SK-N-SH treated with all-trans-retinoic acid at 6 μM for 48 hours (cell line): ENCODE measurements at regions not wholly inside any gene's neighbourhood (a gene's known extent, or its start where the extent isn't known, plus 50 kb on each side); places are given as distances from the start of the nearest gene placed in this dataset.

Experiments
- ATAC-seq: fragments of 200-7000 bp; cut with Tn5 transposase; 3 replicates; pipeline ENCODE4 v1.9.1; 2020; ENCODE audit warnings: mild to moderate bottlenecking, moderate library complexity
- ARNTL ChIP-seq: fragments of 450-650 bp; formaldehyde crosslinking; IDR thresholded peaks from 2 replicates; pipeline ENCODE4 v1.5.0; 2020; ENCODE audit warnings: low read depth, mild to moderate bottlenecking, moderate library complexity, borderline replicate concordance
- BACH2 ChIP-seq: fragments of 250-450 bp; sonication (Bioruptor Pico); IDR thresholded peaks from 2 replicates; pipeline ENCODE4 v1.9.0; 2021; ENCODE audit warnings: mild to moderate bottlenecking, borderline replicate concordance
- CREB5 ChIP-seq: fragments of 250-450 bp; sonication (Bioruptor Pico); IDR thresholded peaks from 2 replicates; pipeline ENCODE4 v1.5.1; 2020; ENCODE audit warnings: low read depth, mild to moderate bottlenecking, moderate library complexity
- CSDC2 ChIP-seq: fragments of 250-450 bp; sonication (Bioruptor Pico); IDR thresholded peaks from 2 replicates; pipeline ENCODE4 v1.5.0; 2020; ENCODE audit warnings: mild to moderate bottlenecking, moderate library complexity
- CSRNP3 ChIP-seq: fragments of 250-450 bp; sonication (Bioruptor Pico); IDR thresholded peaks from 2 replicates; pipeline ENCODE4 v1.5.1; 2021; ENCODE audit warnings: mild to moderate bottlenecking, moderate library complexity
- ESRRG ChIP-seq: fragments of 250-450 bp; sonication (Bioruptor Pico); IDR thresholded peaks from 2 replicates; pipeline ENCODE4 v1.6.1; 2021; ENCODE audit warnings: mild to moderate bottlenecking
- GLIS3 ChIP-seq: fragments of 250-450 bp; sonication (Bioruptor Pico); IDR thresholded peaks from 2 replicates; pipeline ENCODE4 v1.5.0; 2020; ENCODE audit warnings: mild to moderate bottlenecking, moderate library complexity
- ISL1 ChIP-seq: fragments of 250-450 bp; sonication (Bioruptor Pico); IDR thresholded peaks from 2 replicates; pipeline ENCODE4 v2.1.2; 2022; ENCODE audit warnings: mild to moderate bottlenecking, moderate library complexity
- OSR1 ChIP-seq: fragments of 250-450 bp; sonication (Bioruptor Pico); IDR thresholded peaks from 2 replicates; pipeline ENCODE4 v1.8.0; 2022; ENCODE audit warnings: moderate library complexity, mild to moderate bottlenecking, inconsistent platforms
- PATZ1 ChIP-seq: fragments of 250-450 bp; sonication (Bioruptor Pico); IDR thresholded peaks from 2 replicates; pipeline ENCODE4 v1.8.0; 2020; ENCODE audit warnings: mild to moderate bottlenecking, moderate library complexity, borderline replicate concordance
- PPARA ChIP-seq: fragments of 250-450 bp; sonication (Bioruptor Pico); IDR thresholded peaks from 2 replicates; pipeline ENCODE4 v1.5.0; 2020; ENCODE audit warnings: mild to moderate bottlenecking, borderline replicate concordance
- RARB ChIP-seq: fragments of 250-450 bp; sonication (Bioruptor Pico); IDR thresholded peaks from 2 replicates; pipeline ENCODE4 v1.8.0; 2021; ENCODE audit warnings: mild to moderate bottlenecking, moderate library complexity
- SNAI2 ChIP-seq: fragments of 250-450 bp; sonication (Bioruptor Pico); IDR thresholded peaks from 2 replicates; pipeline ENCODE4 v1.5.0; 2020; ENCODE audit warnings: mild to moderate bottlenecking, moderate library complexity
- TCF4 ChIP-seq: fragments of 250-450 bp; sonication (Bioruptor Pico); IDR thresholded peaks from 2 replicates; pipeline ENCODE4 v1.8.0; 2021; ENCODE audit warnings: mild to moderate bottlenecking, moderate library complexity, borderline replicate concordance
- TOX ChIP-seq: fragments of 250-450 bp; sonication (Bioruptor Pico); IDR thresholded peaks from 2 replicates; pipeline ENCODE4 v1.8.0; 2021; ENCODE audit warnings: mild to moderate bottlenecking, moderate library complexity, borderline replicate concordance
- ZC3H10 ChIP-seq: fragments of 250-450 bp; sonication (Bioruptor Pico); IDR thresholded peaks from 2 replicates; pipeline ENCODE4 v1.5.1; 2021; ENCODE audit warnings: mild to moderate bottlenecking, moderate library complexity
- ZFP3 ChIP-seq: fragments of 250-450 bp; sonication (Bioruptor Pico); IDR thresholded peaks from 2 replicates; pipeline ENCODE4 v1.5.0; 2020; ENCODE audit warnings: mild to moderate bottlenecking, moderate library complexity
- ZFP30 ChIP-seq: fragments of 450-650 bp; formaldehyde crosslinking; IDR thresholded peaks from 2 replicates; pipeline ENCODE4 v1.5.0; 2022; ENCODE audit warnings: mild to moderate bottlenecking, moderate library complexity
- ZNF565 ChIP-seq: fragments of 450-650 bp; formaldehyde crosslinking; conservative IDR thresholded peaks from 2 replicates; pipeline ENCODE4 v1.5.0; 2020; ENCODE audit warnings: low read depth, mild to moderate bottlenecking, moderate library complexity
- ZNF70 ChIP-seq: fragments of 450-650 bp; formaldehyde crosslinking; IDR thresholded peaks from 2 replicates; pipeline ENCODE4 v1.5.0; 2020; ENCODE audit warnings: mild to moderate bottlenecking, moderate library complexity
- ZNF8 ChIP-seq: fragments of 450-650 bp; formaldehyde crosslinking; IDR thresholded peaks from 2 replicates; pipeline ENCODE4 v1.5.0; 2020; ENCODE audit warnings: mild to moderate bottlenecking, moderate library complexity
- TF ChIP-seq, protein P1 (sequence below): fragments of 250-450 bp; sonication (Bioruptor Pico); IDR thresholded peaks from 2 replicates; pipeline ENCODE4 v1.5.0; 2020; ENCODE audit warnings: mild to moderate bottlenecking, moderate library complexity

GRCh38 chr7:81075150-81075549 is 156.3 kb upstream of the SEMA3C start:
- TF ChIP-seq CSRNP3 (CRISPR knock-in tag) = no peak
- TF ChIP-seq CREB5 = no peak
- TF ChIP-seq ISL1 (CRISPR knock-in tag) = no peak
- no peak for TF ChIP-seq ZNF565 (CRISPR knock-in tag)
- TF ChIP-seq GLIS3 (CRISPR knock-in tag) = no peak
- no peak for TF ChIP-seq PPARA (CRISPR knock-in tag)
- no peak for TF ChIP-seq TCF4 (CRISPR knock-in tag)
- no peak for TF ChIP-seq ZC3H10
- no peak for ATAC-seq

DNA sequence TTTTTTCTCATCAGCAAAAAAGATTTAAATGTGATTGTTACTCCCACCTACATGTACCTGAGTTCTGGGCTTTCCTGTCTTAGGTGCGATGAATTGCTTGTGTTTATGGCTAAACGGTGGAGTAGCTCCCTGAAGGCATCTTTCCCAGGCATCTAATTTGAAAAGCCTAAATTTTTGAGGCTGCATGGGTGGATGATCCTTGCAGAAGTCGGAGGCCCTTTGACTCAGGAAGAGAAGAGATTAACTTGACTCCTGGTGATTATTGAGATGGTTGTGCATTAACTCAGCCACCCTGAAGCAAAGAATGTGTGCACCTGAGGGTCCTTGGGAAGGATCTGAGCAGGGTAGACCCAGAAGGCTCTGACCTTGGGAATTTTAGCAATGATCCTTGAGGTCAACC is 155.6 kb upstream of the SEMA3C start:
- ATAC-seq = no peak
- TF ChIP-seq RARB (CRISPR knock-in tag) (no peak), ZNF8 (CRISPR knock-in tag) (no peak), ISL1 (CRISPR knock-in tag) (no peak), SNAI2 (CRISPR knock-in tag) (no peak), PPARA (CRISPR knock-in tag) (no peak), ARNTL (no peak), CREB5 (no peak), TCF4 (CRISPR knock-in tag) (no peak)

- ATAC-seq = no peak
- no peak for TF ChIP-seq ESRRG (CRISPR knock-in tag)
- TF ChIP-seq ZFP30 (CRISPR knock-in tag) = no peak
- no peak for TF ChIP-seq CSDC2 (CRISPR knock-in tag)
- TF ChIP-seq, protein P1, sequence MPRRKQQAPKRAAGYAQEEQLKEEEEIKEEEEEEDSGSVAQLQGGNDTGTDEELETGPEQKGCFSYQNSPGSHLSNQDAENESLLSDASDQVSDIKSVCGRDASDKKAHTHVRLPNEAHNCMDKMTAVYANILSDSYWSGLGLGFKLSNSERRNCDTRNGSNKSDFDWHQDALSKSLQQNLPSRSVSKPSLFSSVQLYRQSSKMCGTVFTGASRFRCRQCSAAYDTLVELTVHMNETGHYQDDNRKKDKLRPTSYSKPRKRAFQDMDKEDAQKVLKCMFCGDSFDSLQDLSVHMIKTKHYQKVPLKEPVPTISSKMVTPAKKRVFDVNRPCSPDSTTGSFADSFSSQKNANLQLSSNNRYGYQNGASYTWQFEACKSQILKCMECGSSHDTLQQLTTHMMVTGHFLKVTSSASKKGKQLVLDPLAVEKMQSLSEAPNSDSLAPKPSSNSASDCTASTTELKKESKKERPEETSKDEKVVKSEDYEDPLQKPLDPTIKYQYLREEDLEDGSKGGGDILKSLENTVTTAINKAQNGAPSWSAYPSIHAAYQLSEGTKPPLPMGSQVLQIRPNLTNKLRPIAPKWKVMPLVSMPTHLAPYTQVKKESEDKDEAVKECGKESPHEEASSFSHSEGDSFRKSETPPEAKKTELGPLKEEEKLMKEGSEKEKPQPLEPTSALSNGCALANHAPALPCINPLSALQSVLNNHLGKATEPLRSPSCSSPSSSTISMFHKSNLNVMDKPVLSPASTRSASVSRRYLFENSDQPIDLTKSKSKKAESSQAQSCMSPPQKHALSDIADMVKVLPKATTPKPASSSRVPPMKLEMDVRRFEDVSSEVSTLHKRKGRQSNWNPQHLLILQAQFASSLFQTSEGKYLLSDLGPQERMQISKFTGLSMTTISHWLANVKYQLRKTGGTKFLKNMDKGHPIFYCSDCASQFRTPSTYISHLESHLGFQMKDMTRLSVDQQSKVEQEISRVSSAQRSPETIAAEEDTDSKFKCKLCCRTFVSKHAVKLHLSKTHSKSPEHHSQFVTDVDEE (CRISPR knock-in tag) = no peak
- TF ChIP-seq PPARA (CRISPR knock-in tag) = no peak
- TF ChIP-seq ZNF565 (CRISPR knock-in tag) = no peak
Measured at GRCh38 chr7:81073931-81074251, 155.0 kb upstream of the SEMA3C start.

GRCh38 chr7:81070956-81071355 is 152.1 kb upstream of the SEMA3C start:
- TF ChIP-seq, protein P1 (CRISPR knock-in tag) = no peak
- TF ChIP-seq ZFP30 (CRISPR knock-in tag) (no peak), ZFP3 (CRISPR knock-in tag) (no peak), SNAI2 (CRISPR knock-in tag) (no peak), CSDC2 (CRISPR knock-in tag) (no peak), CREB5 (no peak), ZNF70 (CRISPR knock-in tag) (no peak), ARNTL (no peak), ISL1 (CRISPR knock-in tag) (no peak), BACH2 (no peak), ZNF8 (CRISPR knock-in tag) (no peak), PATZ1 (CRISPR knock-in tag) (no peak), TCF4 (CRISPR knock-in tag) (no peak), OSR1 (CRISPR knock-in tag) (no peak), ZC3H10 (no peak), TOX (CRISPR knock-in tag) (no peak), ESRRG (CRISPR knock-in tag) (no peak)

More at GRCh38 chr7:81070956-81071355, 152.1 kb upstream of the SEMA3C start:
- ATAC-seq = no peak
